GM12878 (cell line): ENCODE measurements at regions not wholly inside any gene's neighbourhood (a gene's known extent, or its start where the extent isn't known, plus 50 kb on each side); places are given as distances from the start of the nearest gene placed in this dataset.

Experiments used
- IRF5 ChIP-seq: fragments of 450-650 bp; IDR thresholded peaks from 2 replicates; pipeline ENCODE4 v1.6.1; 2017; ENCODE audit warnings: borderline replicate concordance
- KLF5 ChIP-seq: fragments of 450-650 bp; IDR thresholded peaks from 2 replicates; pipeline ENCODE4 v1.6.1; 2014; ENCODE audit warnings: mild to moderate bottlenecking; ENCODE audit not compliant: partially characterized antibody
- NFXL1 ChIP-seq: fragments of 450-650 bp; IDR thresholded peaks from 2 replicates; pipeline ENCODE4 v1.6.1; 2017; ENCODE audit warnings: antibody characterized with exemption, mild to moderate bottlenecking, borderline replicate concordance
- NR2C1 ChIP-seq: fragments of 450-650 bp; IDR thresholded peaks from 2 replicates; pipeline ENCODE4 v1.6.1; 2017; ENCODE audit warnings: antibody characterized with exemption, mild to moderate bottlenecking, moderate library complexity
- NRF1 ChIP-seq: conservative IDR thresholded peaks from 2 replicates; pipeline ENCODE4 v1.6.1; 2011; ENCODE audit warnings: mild to moderate bottlenecking, low read depth, low read length, improper control_type of control experiment
- SMAD1 ChIP-seq: fragments of 450-650 bp; IDR thresholded peaks from 2 replicates; pipeline ENCODE4 v1.6.1; 2018; ENCODE audit warnings: mild to moderate bottlenecking, low read depth; ENCODE audit not compliant: partially characterized antibody
- TAF1 ChIP-seq: IDR thresholded peaks from 2 replicates; pipeline ENCODE4 v1.6.1; 2011; ENCODE audit warnings: mild to moderate bottlenecking, low read depth, low read length, borderline replicate concordance
- TF ChIP-seq, protein P1 (sequence below): IDR thresholded peaks from 2 replicates; pipeline ENCODE4 v1.6.1; 2011; ENCODE audit warnings: borderline replicate concordance, low read depth, mild to moderate bottlenecking, moderate library complexity, mixed read lengths, low read length; ENCODE audit not compliant: insufficient read depth; ENCODE audit errors: extremely low read length
- TF ChIP-seq, protein P2 (sequence below): fragments of 450-650 bp; IDR thresholded peaks from 2 replicates; pipeline ENCODE4 v1.6.1; 2016; ENCODE audit warnings: mild to moderate bottlenecking, moderate library complexity, borderline replicate concordance
- TF ChIP-seq, protein P3 (sequence below): IDR thresholded peaks from 2 replicates; pipeline ENCODE4 v1.6.1; 2012; ENCODE audit warnings: improper control_type of control experiment, low read depth, low read length; ENCODE audit not compliant: insufficient replicate concordance

DNA sequence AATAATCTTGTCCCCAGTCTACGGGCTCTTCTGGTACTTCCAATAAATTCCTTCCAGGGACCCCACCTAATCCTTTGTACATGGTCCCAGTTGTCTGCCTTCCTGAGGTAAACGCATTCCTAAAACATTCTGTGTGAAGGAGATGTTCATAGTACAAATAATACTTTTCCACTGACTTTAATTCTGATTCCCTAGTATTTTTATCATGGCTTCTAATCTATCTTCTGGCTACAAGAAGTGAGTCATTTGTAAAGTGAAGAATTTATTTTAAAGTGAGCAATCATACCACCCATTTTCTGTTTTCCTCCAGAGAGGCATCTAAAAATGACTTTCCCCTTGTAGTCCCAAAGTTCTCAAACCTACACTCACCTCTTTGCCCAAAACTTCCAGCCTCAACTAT is 65.9 kb upstream of the NUDT4 start (continued):
- TF ChIP-seq, protein P1, sequence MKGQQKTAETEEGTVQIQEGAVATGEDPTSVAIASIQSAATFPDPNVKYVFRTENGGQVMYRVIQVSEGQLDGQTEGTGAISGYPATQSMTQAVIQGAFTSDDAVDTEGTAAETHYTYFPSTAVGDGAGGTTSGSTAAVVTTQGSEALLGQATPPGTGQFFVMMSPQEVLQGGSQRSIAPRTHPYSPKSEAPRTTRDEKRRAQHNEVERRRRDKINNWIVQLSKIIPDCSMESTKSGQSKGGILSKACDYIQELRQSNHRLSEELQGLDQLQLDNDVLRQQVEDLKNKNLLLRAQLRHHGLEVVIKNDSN, result no peak
- TF ChIP-seq NR2C1, result no peak
- no peak for TF ChIP-seq IRF5
- TF ChIP-seq, protein P2, sequence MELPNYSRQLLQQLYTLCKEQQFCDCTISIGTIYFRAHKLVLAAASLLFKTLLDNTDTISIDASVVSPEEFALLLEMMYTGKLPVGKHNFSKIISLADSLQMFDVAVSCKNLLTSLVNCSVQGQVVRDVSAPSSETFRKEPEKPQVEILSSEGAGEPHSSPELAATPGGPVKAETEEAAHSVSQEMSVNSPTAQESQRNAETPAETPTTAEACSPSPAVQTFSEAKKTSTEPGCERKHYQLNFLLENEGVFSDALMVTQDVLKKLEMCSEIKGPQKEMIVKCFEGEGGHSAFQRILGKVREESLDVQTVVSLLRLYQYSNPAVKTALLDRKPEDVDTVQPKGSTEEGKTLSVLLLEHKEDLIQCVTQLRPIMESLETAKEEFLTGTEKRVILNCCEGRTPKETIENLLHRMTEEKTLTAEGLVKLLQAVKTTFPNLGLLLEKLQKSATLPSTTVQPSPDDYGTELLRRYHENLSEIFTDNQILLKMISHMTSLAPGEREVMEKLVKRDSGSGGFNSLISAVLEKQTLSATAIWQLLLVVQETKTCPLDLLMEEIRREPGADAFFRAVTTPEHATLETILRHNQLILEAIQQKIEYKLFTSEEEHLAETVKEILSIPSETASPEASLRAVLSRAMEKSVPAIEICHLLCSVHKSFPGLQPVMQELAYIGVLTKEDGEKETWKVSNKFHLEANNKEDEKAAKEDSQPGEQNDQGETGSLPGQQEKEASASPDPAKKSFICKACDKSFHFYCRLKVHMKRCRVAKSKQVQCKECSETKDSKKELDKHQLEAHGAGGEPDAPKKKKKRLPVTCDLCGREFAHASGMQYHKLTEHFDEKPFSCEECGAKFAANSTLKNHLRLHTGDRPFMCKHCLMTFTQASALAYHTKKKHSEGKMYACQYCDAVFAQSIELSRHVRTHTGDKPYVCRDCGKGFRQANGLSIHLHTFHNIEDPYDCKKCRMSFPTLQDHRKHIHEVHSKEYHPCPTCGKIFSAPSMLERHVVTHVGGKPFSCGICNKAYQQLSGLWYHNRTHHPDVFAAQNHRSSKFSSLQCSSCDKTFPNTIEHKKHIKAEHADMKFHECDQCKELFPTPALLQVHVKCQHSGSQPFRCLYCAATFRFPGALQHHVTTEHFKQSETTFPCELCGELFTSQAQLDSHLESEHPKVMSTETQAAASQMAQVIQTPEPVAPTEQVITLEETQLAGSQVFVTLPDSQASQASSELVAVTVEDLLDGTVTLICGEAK, result no peak
- TF ChIP-seq, protein P3, sequence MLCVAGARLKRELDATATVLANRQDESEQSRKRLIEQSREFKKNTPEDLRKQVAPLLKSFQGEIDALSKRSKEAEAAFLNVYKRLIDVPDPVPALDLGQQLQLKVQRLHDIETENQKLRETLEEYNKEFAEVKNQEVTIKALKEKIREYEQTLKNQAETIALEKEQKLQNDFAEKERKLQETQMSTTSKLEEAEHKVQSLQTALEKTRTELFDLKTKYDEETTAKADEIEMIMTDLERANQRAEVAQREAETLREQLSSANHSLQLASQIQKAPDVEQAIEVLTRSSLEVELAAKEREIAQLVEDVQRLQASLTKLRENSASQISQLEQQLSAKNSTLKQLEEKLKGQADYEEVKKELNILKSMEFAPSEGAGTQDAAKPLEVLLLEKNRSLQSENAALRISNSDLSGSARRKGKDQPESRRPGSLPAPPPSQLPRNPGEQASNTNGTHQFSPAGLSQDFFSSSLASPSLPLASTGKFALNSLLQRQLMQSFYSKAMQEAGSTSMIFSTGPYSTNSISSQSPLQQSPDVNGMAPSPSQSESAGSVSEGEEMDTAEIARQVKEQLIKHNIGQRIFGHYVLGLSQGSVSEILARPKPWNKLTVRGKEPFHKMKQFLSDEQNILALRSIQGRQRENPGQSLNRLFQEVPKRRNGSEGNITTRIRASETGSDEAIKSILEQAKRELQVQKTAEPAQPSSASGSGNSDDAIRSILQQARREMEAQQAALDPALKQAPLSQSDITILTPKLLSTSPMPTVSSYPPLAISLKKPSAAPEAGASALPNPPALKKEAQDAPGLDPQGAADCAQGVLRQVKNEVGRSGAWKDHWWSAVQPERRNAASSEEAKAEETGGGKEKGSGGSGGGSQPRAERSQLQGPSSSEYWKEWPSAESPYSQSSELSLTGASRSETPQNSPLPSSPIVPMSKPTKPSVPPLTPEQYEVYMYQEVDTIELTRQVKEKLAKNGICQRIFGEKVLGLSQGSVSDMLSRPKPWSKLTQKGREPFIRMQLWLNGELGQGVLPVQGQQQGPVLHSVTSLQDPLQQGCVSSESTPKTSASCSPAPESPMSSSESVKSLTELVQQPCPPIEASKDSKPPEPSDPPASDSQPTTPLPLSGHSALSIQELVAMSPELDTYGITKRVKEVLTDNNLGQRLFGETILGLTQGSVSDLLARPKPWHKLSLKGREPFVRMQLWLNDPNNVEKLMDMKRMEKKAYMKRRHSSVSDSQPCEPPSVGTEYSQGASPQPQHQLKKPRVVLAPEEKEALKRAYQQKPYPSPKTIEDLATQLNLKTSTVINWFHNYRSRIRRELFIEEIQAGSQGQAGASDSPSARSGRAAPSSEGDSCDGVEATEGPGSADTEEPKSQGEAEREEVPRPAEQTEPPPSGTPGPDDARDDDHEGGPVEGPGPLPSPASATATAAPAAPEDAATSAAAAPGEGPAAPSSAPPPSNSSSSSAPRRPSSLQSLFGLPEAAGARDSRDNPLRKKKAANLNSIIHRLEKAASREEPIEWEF, result no peak
- no peak for TF ChIP-seq TAF1
- no peak for TF ChIP-seq SMAD1
- no peak for TF ChIP-seq NFXL1
- TF ChIP-seq NRF1, result no peak
- no peak for TF ChIP-seq KLF5
